Pancreas (tissue), 10 donors: ENCODE measurements at regions not wholly inside any gene's neighbourhood (a gene's known extent, or its start where the extent isn't known, plus 50 kb on each side); places are given as distances from the start of the nearest gene placed in this dataset.

Source experiments
- ATAC-seq, 4 donors: fragments of 200-7000 bp; cut with Tn5 transposase; one replicate each; pipeline versions ENCODE4 v1.8.0 to v1.9.1; 2020; ENCODE audit warnings: mild to moderate bottlenecking in 4 of 4, moderate library complexity in 4 of 4
- DNase-seq, 6 donors: peaks; one replicate each; pipeline ENCODE4 v3.0.0-alpha.2; 2020
- FAIRE-seq: peaks from 2 replicates; lab custom pipeline; 2012; peaks lifted over from hg19 to GRCh38; lab: Jason Lieb, UNC
- H3K27ac ChIP-seq, 4 donors: fragments of 200-600 bp; sonication (generic); 1 replicate in 3 of 4; 2 replicates in 1 of 4; pipeline versions ENCODE4 v1.5.0 to v1.8.0; 2020
- H3K27me3 ChIP-seq, 4 donors: fragments of 200-600 bp; one replicate each; pipeline ENCODE4 v1.8.0; 2021
- H3K36me3 ChIP-seq, 3 donors: fragments of 200-600 bp; sonication (generic) in 1 of 3; one replicate each; pipeline versions ENCODE4 v1.5.0 to v1.8.0; 2020 to 2021
- H3K4me1 ChIP-seq, 3 donors: fragments of 200-600 bp; one replicate each; pipeline ENCODE4 v1.8.0; 2021
- H3K4me3 ChIP-seq, 4 donors: fragments of 200-600 bp; sonication (generic) in 2 of 4; one replicate each; pipeline versions ENCODE4 v1.5.0 to v1.8.0; 2020 to 2021
- H3K9me3 ChIP-seq, 4 donors: fragments of 200-600 bp; one replicate each; pipeline ENCODE4 v1.8.0; 2021
- WGBS, 2 donors: extraction: QIAGEN DNeasy Blood & Tissue Kit; methylation state at CpG; one replicate each; pipeline ENCODE4 v1.1.7; 2013; 5-methylcytosine and 5-hydroxymethylcytosine counted together
- intact Hi-C, 3 donors: fragments of 100-400 bp; cut with DNase I; formaldehyde crosslinking; loops; one replicate each; pipeline versions ENCODE4 v1.11.1 to v1.14.2; 2022
- TF ChIP-seq, protein P1 (sequence below), 4 donors: fragments of 200-600 bp; sonication (generic) in 3 of 4; IDR thresholded peaks; one replicate each; pipeline versions ENCODE4 v1.5.0 to v1.8.0; 2021; ENCODE audit warnings: antibody characterized with exemption in 4 of 4
- donor health status: healthy with polysubstance abuse.
- donor health status: DM: no; HTN: no; CAD: no; lungs with moderate emphysema.
- donor health status: DM: no; HTN: no; CAD: no.
- donor health status: control.
- donor health status: control.
- donor health status: Bipolar disorder and iron deficiency.
- donor health status: DM: yes; HTN: yes; CAD: no.
- donor health status: DM: no; HTN: no; CAD: no.
- donor health status: DM: no; HTN: no; CAD: no.
- donor health status: DM: yes; HTN: yes; CAD: no.

DNA sequence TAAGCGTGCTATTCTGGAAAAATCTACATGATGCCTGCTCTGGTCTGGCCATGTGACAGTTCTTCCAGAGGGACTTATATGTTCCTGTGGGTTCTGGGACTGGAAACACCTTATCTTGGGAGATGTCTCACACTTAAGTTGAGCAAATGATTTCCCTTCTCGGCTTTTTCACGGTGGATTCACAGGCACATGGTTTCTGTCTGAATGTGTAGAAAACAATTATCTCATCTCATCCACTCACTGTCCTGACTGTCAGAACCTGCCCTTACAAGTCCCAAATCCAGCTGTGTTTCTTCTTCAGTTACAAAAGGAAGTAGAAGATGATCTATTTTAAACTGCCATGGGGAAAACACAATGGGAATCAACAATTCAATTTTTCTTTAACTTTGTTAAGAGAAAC lies 184.0 kb downstream of the SYK start:
- no peak overlapping the region for H3K27ac ChIP-seq
- intact Hi-C loops = no loop called here
- DNase-seq = no peak
- H3K4me1 ChIP-seq = no peaks in the 10 kb centered on the region
- no peaks in the 10 kb centered on the region for H3K36me3 ChIP-seq
- H3K4me3 ChIP-seq = no peak overlapping the region
- no peak for FAIRE-seq
- no peaks in the 10 kb centered on the region for H3K9me3 ChIP-seq
- TF ChIP-seq, protein P1, sequence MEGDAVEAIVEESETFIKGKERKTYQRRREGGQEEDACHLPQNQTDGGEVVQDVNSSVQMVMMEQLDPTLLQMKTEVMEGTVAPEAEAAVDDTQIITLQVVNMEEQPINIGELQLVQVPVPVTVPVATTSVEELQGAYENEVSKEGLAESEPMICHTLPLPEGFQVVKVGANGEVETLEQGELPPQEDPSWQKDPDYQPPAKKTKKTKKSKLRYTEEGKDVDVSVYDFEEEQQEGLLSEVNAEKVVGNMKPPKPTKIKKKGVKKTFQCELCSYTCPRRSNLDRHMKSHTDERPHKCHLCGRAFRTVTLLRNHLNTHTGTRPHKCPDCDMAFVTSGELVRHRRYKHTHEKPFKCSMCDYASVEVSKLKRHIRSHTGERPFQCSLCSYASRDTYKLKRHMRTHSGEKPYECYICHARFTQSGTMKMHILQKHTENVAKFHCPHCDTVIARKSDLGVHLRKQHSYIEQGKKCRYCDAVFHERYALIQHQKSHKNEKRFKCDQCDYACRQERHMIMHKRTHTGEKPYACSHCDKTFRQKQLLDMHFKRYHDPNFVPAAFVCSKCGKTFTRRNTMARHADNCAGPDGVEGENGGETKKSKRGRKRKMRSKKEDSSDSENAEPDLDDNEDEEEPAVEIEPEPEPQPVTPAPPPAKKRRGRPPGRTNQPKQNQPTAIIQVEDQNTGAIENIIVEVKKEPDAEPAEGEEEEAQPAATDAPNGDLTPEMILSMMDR (IDR thresholded peaks at IDR 0.05) = no peak
- ATAC-seq = no peak
- 82 to 85% methylated on average over 3 of the region's 3 CpGs for WGBS, 2 donors
- no peaks in the 10 kb centered on the region for H3K27me3 ChIP-seq

GRCh38 chr9:90986161-90986560 lies 184.5 kb downstream of the SYK start:
- DNase-seq (no peak), ATAC-seq (no peak), FAIRE-seq (no peak)
- no peaks in the 10 kb centered on the region for H3K36me3 ChIP-seq
- WGBS, 2 donors = 70% methylated on average over 3 of the region's 3 CpGs
- TF ChIP-seq, protein P1 (IDR thresholded peaks at IDR 0.05) = no peak
- no peak overlapping the region for H3K27ac ChIP-seq
- no peaks in the 10 kb centered on the region for H3K27me3 ChIP-seq
- no peaks in the 10 kb centered on the region for H3K4me1 ChIP-seq
- H3K4me3 ChIP-seq = no peak overlapping the region
- no peaks in the 10 kb centered on the region for H3K9me3 ChIP-seq
- intact Hi-C loops = no loop called here

- no peak for DNase-seq
- ATAC-seq = no peak
- H3K27ac ChIP-seq = no peak overlapping the region
- H3K27me3 ChIP-seq = no peaks in the 10 kb centered on the region
- H3K4me1 ChIP-seq = no peaks in the 10 kb centered on the region
- WGBS, 2 donors = 45 to 48% methylated on average over 2 of the region's 2 CpGs
- H3K4me3 ChIP-seq = no peak overlapping the region
- no peak for FAIRE-seq
- intact Hi-C loops = no loop called here
- TF ChIP-seq, protein P1 (IDR thresholded peaks at IDR 0.05) = no peak
- no peaks in the 10 kb centered on the region for H3K9me3 ChIP-seq
- no peaks in the 10 kb centered on the region for H3K36me3 ChIP-seq
Measured at GRCh38 chr9:90987566-90987965, 185.9 kb downstream of the SYK start.

- DNase-seq (no peak), ATAC-seq (no peak), FAIRE-seq (no peak)
- TF ChIP-seq, protein P1 (IDR thresholded peaks at IDR 0.05) = no peak
- Histone ChIP-seq H3K4me1 (no peaks in the 10 kb centered on the region), H3K36me3 (no peaks in the 10 kb centered on the region), H3K27ac (no peak overlapping the region), H3K9me3 (no peaks in the 10 kb centered on the region), H3K4me3 (no peak overlapping the region), H3K27me3 (no peaks in the 10 kb centered on the region)
- intact Hi-C loops = no loop called here
- 82 to 95% methylated on average over 1 of the region's 1 CpG for WGBS, 2 donors
Measured at GRCh38 chr9:90988318-90988717, 186.7 kb downstream of the SYK start.

DNA sequence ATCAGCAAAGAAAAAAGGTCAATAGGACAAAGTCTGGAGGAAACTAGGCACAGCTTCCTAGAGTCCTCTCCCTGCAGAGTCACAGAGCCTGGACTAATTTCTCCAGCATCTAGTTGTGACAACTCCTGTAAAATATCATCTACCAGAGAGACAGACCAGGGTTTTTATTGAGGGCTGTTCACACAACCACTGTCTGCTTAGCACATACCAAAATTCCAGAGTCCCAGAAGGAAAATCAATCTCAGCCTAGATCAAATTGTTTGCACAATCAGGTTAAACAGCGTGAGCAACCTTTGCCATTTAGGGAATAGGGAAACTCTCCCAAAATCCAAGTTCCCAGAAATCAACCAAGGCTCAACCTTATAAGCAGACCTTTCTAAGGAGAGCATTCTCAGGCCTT lies 190.3 kb downstream of the SYK start:
- Histone ChIP-seq H3K27me3 (no peaks in the 10 kb centered on the region), H3K4me1 (no peaks in the 10 kb centered on the region), H3K9me3 (no peaks in the 10 kb centered on the region), H3K4me3 (no peak overlapping the region), H3K36me3 (no peaks in the 10 kb centered on the region), H3K27ac (no peak overlapping the region)
- no peak for DNase-seq
- no peak for FAIRE-seq
- peak in 2 of 4 donors; percentile 23 to 38 for ATAC-seq
- TF ChIP-seq, protein P1 (IDR thresholded peaks at IDR 0.05) = no peak
- intact Hi-C loops = no loop called here
- 26 to 33% methylated on average over 1 of the region's 1 CpG for WGBS, 2 donors
